ENCODE measurements at regions not wholly inside any gene's neighbourhood (a gene's known extent, or its start where the extent isn't known, plus 50 kb on each side); places are given as distances from the start of the nearest gene placed in this dataset.

DNA sequence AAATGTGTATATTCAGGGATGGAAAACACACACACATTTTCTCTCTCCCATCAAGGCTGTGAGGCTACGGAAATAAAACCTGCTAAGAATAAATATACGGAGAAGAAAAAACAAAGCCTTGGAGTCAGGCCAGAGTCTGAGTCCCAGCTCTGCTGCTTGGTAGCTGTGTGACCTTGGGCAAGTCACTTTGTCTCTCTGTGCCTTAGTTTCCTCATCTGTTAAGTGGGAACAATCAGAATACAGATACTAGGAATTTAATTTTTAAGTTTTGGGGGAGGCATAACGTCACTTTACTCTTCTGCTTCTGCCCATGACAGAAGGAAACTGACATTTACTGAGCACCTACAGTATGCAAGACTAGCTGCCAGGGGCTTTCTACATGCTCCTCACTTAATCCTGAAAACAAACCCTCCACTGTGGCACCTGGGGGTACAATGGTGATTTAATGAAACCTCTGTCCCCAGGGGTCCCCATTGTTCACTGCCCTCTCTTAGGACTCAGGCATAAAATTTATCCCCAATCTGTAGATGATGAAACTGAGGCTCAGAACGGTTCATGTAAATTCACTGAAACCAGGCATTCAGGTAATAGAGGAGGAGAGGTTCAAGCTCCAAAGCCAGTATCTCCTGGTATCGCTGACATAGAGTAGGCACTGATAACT lies 131.9 kb upstream of the SERPIND1 start:
- Mint-ChIP-seq H3K27me3 (ENCODE audit: low read depth) (peaks cover 26% of the 10 kb centered on the region), H3K27ac (no peak overlapping the region), H3K4me3 (no peak overlapping the region), H3K9me3 (peaks cover 4% of the 10 kb centered on the region), H3K36me3 (ENCODE audit: low read depth) (no peaks in the 10 kb centered on the region), H3K4me1 (no peaks in the 10 kb centered on the region)
- TF ChIP-seq, protein P1, sequence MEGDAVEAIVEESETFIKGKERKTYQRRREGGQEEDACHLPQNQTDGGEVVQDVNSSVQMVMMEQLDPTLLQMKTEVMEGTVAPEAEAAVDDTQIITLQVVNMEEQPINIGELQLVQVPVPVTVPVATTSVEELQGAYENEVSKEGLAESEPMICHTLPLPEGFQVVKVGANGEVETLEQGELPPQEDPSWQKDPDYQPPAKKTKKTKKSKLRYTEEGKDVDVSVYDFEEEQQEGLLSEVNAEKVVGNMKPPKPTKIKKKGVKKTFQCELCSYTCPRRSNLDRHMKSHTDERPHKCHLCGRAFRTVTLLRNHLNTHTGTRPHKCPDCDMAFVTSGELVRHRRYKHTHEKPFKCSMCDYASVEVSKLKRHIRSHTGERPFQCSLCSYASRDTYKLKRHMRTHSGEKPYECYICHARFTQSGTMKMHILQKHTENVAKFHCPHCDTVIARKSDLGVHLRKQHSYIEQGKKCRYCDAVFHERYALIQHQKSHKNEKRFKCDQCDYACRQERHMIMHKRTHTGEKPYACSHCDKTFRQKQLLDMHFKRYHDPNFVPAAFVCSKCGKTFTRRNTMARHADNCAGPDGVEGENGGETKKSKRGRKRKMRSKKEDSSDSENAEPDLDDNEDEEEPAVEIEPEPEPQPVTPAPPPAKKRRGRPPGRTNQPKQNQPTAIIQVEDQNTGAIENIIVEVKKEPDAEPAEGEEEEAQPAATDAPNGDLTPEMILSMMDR (IDR thresholded peaks at IDR 0.05; ENCODE audit: unreplicated experiment in 3 of 3) = no peak

- Mint-ChIP-seq H3K4me1 (no peaks in the 10 kb centered on the region), H3K9me3 (peaks cover 4% of the 10 kb centered on the region), H3K27ac (no peak overlapping the region), H3K27me3 (ENCODE audit: low read depth) (peaks cover 26% of the 10 kb centered on the region), H3K36me3 (ENCODE audit: low read depth) (no peaks in the 10 kb centered on the region), H3K4me3 (no peak overlapping the region)
- TF ChIP-seq, protein P1 (IDR thresholded peaks at IDR 0.05; ENCODE audit: unreplicated experiment in 3 of 3) = no peak
Observed at GRCh38 chr22:20642668-20643179, 131.2 kb upstream of the SERPIND1 start.

DNA sequence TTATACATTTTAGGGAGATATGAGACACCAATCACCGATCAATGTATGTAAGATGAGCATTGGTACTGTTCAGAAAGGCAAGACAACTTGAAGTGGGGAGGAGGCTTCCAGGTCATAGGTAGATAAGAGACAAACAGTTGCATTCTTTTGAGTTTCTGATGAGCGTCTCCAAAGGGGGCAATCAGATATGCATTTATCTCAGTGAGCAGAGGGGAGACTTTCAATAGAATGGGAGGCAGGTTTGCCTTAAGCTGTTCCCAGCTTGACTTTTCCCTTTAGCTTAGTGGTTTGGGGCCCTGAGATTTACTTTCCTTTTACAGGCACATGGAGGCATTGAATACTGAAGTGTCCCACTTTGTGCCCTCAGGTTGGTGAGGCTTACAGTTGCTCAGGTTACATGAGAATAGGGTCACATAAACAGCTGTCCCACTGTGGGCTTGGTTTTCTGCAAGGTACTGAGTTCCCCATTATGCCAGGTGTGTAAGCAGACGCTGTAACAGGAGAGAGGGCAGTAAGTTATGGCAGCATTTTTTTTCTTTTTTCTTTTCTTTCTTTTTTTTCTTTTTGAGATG lies 129.8 kb upstream of the SERPIND1 start:
- peaks cover 15% of the 10 kb centered on the region for H3K27me3 Mint-ChIP-seq (ENCODE audit: low read depth)
- H3K4me3 Mint-ChIP-seq = no peak overlapping the region
- TF ChIP-seq, protein P1 (IDR thresholded peaks at IDR 0.05; ENCODE audit: unreplicated experiment in 3 of 3) = no peak
- H3K9me3 Mint-ChIP-seq = peaks cover 4% of the 10 kb centered on the region
- H3K36me3 Mint-ChIP-seq (ENCODE audit: low read depth) = no peaks in the 10 kb centered on the region
- no peak overlapping the region for H3K27ac Mint-ChIP-seq
- no peaks in the 10 kb centered on the region for H3K4me1 Mint-ChIP-seq

- no peak overlapping the region for H3K27ac Mint-ChIP-seq
- H3K36me3 Mint-ChIP-seq (ENCODE audit: low read depth) = no peaks in the 10 kb centered on the region
- H3K4me3 Mint-ChIP-seq = no peak overlapping the region
- peaks cover 4% of the 10 kb centered on the region for H3K4me1 Mint-ChIP-seq
- TF ChIP-seq, protein P1 (IDR thresholded peaks at IDR 0.05; ENCODE audit: unreplicated experiment in 3 of 3) = no peak
- H3K9me3 Mint-ChIP-seq = no peaks in the 10 kb centered on the region
- peaks cover 9% of the 10 kb centered on the region for H3K27me3 Mint-ChIP-seq (ENCODE audit: low read depth)
Observed at GRCh38 chr22:20645954-20646353, 128.0 kb upstream of the SERPIND1 start.

DNA sequence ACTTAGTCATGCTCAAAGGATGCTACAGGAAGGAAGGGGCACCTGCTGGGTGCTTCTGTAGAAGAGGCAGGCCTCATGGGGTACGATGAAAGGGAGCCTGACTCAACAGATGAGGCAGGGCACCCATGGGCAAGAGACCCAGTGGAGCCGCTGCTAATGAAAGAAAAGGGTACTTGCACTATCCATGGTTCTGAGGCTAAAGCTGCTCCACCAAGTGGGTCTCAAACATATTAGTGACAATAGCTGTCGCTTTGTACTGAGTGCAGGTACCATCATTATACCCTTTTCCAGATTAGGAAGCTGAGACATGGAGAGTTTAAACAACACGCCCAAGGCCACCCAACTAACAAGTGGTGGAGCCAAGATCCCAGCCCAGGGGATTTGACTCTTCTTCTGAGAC lies 127.5 kb upstream of the SERPIND1 start:
- Mint-ChIP-seq H3K36me3 (ENCODE audit: low read depth) (no peaks in the 10 kb centered on the region), H3K4me3 (no peak overlapping the region), H3K4me1 (peaks cover 6% of the 10 kb centered on the region), H3K27me3 (ENCODE audit: low read depth) (peaks cover 9% of the 10 kb centered on the region), H3K27ac (no peak overlapping the region), H3K9me3 (no peaks in the 10 kb centered on the region)
- TF ChIP-seq, protein P1 (IDR thresholded peaks at IDR 0.05; ENCODE audit: unreplicated experiment in 3 of 3) = no peak

GRCh38 chr22:20646906-20647305 lies 127.0 kb upstream of the SERPIND1 start:
- Mint-ChIP-seq H3K9me3 (no peaks in the 10 kb centered on the region), H3K4me1 (peaks cover 6% of the 10 kb centered on the region), H3K27ac (no peak overlapping the region), H3K36me3 (ENCODE audit: low read depth) (no peaks in the 10 kb centered on the region), H3K4me3 (no peak overlapping the region), H3K27me3 (ENCODE audit: low read depth) (peaks cover 9% of the 10 kb centered on the region)
- TF ChIP-seq, protein P1 (IDR thresholded peaks at IDR 0.05; ENCODE audit: unreplicated experiment in 3 of 3) = no peak
